KOPT-K1 (cell line): ENCODE measurements at regions not wholly inside any gene's neighbourhood (a gene's known extent, or its start where the extent isn't known, plus 50 kb on each side); places are given as distances from the start of the nearest gene placed in this dataset.
"Not testable (repeated sequence)": the region's sequence is repeated elsewhere in the genome, so short reads cannot be mapped to it uniquely, and the experiment has no call there.

Source experiments
- H3K27ac ChIP-seq: fragments of 200-600 bp; sonication (generic); 2 replicates; pipeline ENCODE4 v1.5.1; 2016; ENCODE audit warnings: antibody characterized with exemption, mild to moderate bottlenecking, low read depth, low read length; ENCODE audit not compliant: poor library complexity, severe bottlenecking
- H3K36me3 ChIP-seq: fragments of 200-600 bp; sonication (generic); 2 replicates; pipeline ENCODE4 v1.5.1; 2017; ENCODE audit warnings: antibody characterized with exemption, mild to moderate bottlenecking, low read length, moderate library complexity; ENCODE audit not compliant: insufficient read depth
- H3K9me3 ChIP-seq: fragments of 200-600 bp; sonication (generic); 2 replicates; pipeline ENCODE4 v1.5.1; 2017; ENCODE audit warnings: antibody characterized with exemption, low read length, mild to moderate bottlenecking; ENCODE audit not compliant: insufficient read depth, poor library complexity, severe bottlenecking

- H3K27ac ChIP-seq, result no peak overlapping the region
- no peaks in the 10 kb centered on the region for H3K9me3 ChIP-seq
- H3K36me3 ChIP-seq, result no peaks in the 10 kb centered on the region
These were observed 708.9 kb upstream of the NECTIN3 start for GRCh38 chr3:110362751-110363150.

GRCh38 chr3:110367289-110367688, 704.3 kb upstream of the NECTIN3 start:
- not testable (repeated sequence) for H3K9me3 ChIP-seq, H3K36me3 ChIP-seq, H3K27ac ChIP-seq

DNA sequence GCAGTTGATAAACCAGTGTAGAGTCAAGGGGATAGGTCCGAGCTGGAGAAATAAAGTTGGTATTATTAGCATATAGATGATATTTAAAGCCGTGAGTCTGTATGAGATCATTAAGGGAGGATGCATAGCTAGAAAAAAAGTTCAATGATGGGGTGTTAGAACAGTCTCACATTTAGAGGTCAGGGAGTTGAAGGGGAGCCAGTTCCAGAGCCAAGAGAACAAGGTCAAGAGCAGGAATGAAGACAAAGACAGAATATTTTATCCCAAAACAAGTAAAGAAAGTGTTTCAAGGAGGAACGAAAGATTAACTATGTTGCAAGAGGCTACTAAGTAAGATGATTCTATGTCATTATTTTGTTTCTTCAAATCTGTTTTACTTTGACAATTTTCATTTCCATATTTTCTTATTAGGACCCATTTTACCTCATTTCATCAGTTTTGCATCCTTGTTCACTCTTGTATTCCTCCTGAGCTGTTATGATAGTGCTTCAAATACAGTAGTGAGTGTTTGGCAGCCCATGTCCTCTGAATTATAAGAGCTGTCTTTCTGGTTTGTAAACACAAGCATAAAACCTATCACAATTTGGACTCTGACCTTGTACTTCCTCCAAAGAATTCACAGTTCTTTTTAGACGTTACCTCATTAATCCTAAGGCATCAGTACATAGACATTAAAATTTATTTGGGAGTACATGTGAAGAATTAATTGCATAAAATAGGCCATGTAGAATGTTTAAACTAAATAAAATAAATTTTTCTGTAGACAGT, 695.7 kb upstream of the NECTIN3 start:
- Histone ChIP-seq H3K9me3 (no peaks in the 10 kb centered on the region), H3K36me3 (no peaks in the 10 kb centered on the region), H3K27ac (no peak overlapping the region)

DNA sequence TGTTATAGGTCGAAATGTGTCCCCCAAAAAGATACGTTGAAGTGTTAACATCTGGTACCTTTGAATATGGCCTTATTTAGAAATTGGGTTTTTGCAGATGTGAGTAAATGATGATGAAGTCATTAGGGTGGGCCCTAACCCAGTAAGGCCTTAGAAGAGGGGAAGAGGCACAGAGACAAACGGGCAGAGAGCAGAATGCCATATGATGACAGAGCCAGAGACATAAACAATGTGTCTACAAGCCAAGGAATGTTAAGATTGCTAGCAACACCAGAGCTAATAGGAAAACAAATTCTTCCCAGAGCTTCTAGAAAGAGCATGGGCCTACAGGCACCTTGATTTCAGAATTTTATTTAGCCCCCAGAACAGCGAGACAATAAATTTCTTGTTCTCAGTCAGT, 693.1 kb upstream of the NECTIN3 start:
- no peak overlapping the region for H3K27ac ChIP-seq
- H3K9me3 ChIP-seq, result no peaks in the 10 kb centered on the region
- H3K36me3 ChIP-seq, result no peaks in the 10 kb centered on the region

- no peak overlapping the region for H3K27ac ChIP-seq
These were observed 689.6 kb upstream of the NECTIN3 start for GRCh38 chr3:110381992-110382391.

DNA sequence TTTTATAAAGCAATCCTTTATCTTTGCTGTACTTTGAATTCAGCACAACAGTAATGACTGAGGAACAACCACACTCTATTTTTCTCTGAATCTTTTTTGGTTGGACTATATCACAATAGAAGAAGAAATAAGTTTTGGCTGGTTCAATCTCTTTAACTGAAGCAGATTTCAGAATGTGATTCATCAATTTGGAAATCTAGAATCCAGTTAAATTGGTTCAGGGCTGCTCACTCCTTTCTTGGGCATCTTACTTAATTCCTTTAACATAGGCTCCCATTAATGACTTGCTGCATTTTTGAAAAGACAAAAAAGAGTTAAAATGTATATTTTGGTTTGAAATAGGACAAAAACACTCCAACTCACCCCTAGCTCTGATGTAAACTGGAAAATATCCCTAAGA, 688.3 kb upstream of the NECTIN3 start:
- Histone ChIP-seq H3K36me3 (no peaks in the 10 kb centered on the region), H3K27ac (no peak overlapping the region), H3K9me3 (no peaks in the 10 kb centered on the region)

More at GRCh38 chr3:110381992-110382391, 689.6 kb upstream of the NECTIN3 start:
- H3K9me3 ChIP-seq, result no peaks in the 10 kb centered on the region
- no peaks in the 10 kb centered on the region for H3K36me3 ChIP-seq

DNA sequence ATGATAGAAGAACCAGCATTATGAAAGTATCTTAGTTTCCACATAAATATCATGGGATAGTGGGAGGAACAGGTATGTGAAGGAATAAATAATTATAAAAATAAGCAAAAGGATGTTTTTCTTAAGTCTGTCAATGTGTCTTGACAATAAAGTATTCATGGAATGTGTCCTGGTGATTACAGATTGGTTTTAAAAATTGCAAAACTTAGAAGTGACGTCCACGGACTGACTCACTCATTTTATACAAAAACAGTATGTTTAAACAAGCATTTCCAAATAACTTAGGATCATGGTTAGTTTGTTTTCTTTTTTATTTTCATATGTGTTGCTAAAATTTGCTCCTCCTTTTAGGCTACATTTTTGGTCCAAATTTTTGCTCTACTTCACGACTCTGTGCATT, 687.0 kb upstream of the NECTIN3 start:
- H3K9me3 ChIP-seq, result no peaks in the 10 kb centered on the region
- H3K36me3 ChIP-seq, result no peaks in the 10 kb centered on the region
- H3K27ac ChIP-seq, result no peak overlapping the region

GRCh38 chr3:110389005-110389404, 682.6 kb upstream of the NECTIN3 start:
- no peaks in the 10 kb centered on the region for H3K9me3 ChIP-seq
- no peak overlapping the region for H3K27ac ChIP-seq
- H3K36me3 ChIP-seq, result no peaks in the 10 kb centered on the region

DNA sequence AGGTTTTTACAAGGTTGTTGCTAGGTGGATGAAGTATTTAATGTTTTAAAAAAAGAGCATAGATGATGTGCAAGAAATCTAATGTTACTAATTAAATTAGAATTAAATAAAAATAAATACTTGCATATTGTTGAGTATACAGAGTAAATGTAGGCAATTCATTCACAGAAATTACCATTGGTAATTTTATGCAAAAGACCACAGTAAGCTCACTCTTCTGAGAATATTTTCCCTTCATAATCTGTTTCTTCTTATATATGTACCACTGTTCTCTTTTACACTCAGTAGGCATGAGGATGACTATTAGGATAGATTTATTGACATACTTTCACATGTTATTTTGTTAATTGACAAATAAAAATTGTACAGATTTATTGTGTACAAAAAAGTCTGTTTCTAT, 681.2 kb upstream of the NECTIN3 start:
- Histone ChIP-seq H3K36me3 (no peaks in the 10 kb centered on the region), H3K9me3 (no peaks in the 10 kb centered on the region), H3K27ac (no peak overlapping the region)

- no peak overlapping the region for H3K27ac ChIP-seq
- no peaks in the 10 kb centered on the region for H3K36me3 ChIP-seq
- no peaks in the 10 kb centered on the region for H3K9me3 ChIP-seq
These were observed 680.6 kb upstream of the NECTIN3 start for GRCh38 chr3:110391042-110391441.

GRCh38 chr3:110391640-110392395, 679.8 kb upstream of the NECTIN3 start:
- Histone ChIP-seq H3K9me3 (no peaks in the 10 kb centered on the region), H3K27ac (no peak overlapping the region), H3K36me3 (no peaks in the 10 kb centered on the region)

DNA sequence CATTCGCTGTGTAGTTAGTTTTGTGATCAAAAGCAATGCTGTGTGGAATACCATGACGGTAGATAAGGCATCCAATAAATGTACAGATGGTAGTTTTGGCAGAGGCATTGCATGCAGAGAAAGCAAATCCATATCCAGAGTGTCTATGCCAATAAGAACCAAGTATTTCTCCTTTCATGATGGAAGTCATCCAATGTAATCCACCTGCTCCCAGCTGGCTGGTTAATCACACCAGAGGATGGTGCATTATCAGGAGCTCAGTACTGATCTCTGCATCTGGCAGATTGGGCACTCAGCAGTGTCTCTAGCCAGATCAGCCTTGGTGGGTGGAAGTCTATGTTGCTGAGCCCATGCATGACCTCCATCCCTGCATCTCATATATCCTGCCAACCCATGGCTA, 677.7 kb upstream of the NECTIN3 start:
- no peaks in the 10 kb centered on the region for H3K36me3 ChIP-seq
- H3K9me3 ChIP-seq, result no peaks in the 10 kb centered on the region
- H3K27ac ChIP-seq, result no peak overlapping the region

GRCh38 chr3:110397115-110397514, 674.5 kb upstream of the NECTIN3 start:
- no peak overlapping the region for H3K27ac ChIP-seq
- no peaks in the 10 kb centered on the region for H3K36me3 ChIP-seq
- H3K9me3 ChIP-seq, result no peaks in the 10 kb centered on the region

DNA sequence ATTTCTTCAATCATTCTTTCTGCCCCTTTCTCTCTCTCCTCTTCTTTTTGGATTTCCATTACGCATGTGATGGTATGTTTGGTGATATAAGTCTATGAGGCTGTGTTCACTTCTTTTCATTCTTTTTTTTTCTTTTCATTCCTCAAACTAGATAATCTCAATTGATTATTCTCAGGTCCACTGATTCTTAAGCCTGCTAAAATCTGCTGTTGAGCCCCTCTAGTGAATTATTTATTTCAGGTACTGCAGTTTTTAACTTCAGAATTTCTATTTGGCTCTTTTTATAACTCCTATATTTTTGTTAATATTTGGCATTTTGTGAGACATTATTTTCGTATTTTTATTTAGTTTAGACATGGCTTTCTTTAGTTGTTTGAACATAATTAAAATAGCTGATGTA, 671.3 kb upstream of the NECTIN3 start:
- Histone ChIP-seq H3K27ac (no peak overlapping the region), H3K36me3 (no peaks in the 10 kb centered on the region), H3K9me3 (no peaks in the 10 kb centered on the region)

DNA sequence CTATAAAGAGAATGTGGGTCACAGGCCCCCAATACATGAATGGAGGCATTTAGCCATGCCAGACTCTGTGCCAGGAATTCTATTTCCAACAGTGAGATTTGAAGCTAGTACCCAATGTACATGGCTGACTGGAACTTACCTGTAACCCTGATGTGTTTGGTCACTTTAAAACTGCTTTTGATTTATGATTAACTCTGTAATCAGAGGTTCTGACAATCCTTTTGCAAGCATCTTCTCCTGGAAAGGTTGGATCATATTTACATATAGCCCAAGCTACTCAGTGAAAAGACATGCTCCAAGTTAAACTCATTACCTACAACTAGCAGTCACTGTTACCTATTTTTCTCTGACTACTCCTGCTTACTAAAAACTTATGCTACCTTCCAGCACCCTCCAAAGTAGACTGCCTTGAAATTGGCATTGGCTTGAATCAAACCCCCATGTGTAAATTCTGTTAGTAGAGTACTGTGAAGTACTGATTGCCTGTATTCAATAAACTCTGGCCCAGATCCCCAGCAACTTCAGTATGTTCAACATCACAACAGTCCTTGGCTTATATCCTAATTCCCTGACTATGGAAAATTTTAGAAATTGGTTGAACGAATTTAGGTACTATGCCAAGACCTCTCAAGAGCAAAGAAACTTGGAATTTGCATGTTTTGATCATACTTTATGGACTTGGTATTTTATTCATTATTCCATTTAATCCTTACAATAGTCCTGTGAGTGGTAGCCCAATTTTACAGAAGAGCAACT, 665.6 kb upstream of the NECTIN3 start:
- Histone ChIP-seq H3K36me3 (no peaks in the 10 kb centered on the region), H3K27ac (no peak overlapping the region), H3K9me3 (no peaks in the 10 kb centered on the region)
